Neural progenitor cell (in vitro differentiated cells): ENCODE measurements at regions not wholly inside any gene's neighbourhood (a gene's known extent, or its start where the extent isn't known, plus 50 kb on each side); places are given as distances from the start of the nearest gene placed in this dataset.

ENCODE experiments used
- DNase-seq: peaks from one replicate; pipeline ENCODE4 v3.0.0-alpha.2; 2016; ENCODE audit warnings: low spot score
- H2AFZ ChIP-seq: fragments of 200-600 bp; sonication (generic); replicated peaks from 2 replicates; pipeline ENCODE4 v1.6.1; 2016; ENCODE audit warnings: antibody characterized with exemption
- H3F3A ChIP-seq: fragments of 200-600 bp; sonication (generic); 2 replicates; pipeline ENCODE4 v1.6.1; 2016; ENCODE audit warnings: antibody characterized with exemption, low read depth
- H3K27ac ChIP-seq: fragments of 200-600 bp; sonication (generic); 2 replicates; pipeline ENCODE4 v1.5.1; 2016; ENCODE audit warnings: mild to moderate bottlenecking
- H3K27me3 ChIP-seq: fragments of 200-600 bp; sonication (generic); 2 replicates; pipeline ENCODE4 v1.6.1; 2016; ENCODE audit warnings: mild to moderate bottlenecking, moderate library complexity
- H3K36me3 ChIP-seq: fragments of 200-600 bp; sonication (generic); 2 replicates; pipeline ENCODE4 v1.5.1; 2016
- H3K4me1 ChIP-seq: fragments of 200-600 bp; sonication (generic); 2 replicates; pipeline ENCODE4 v1.6.1; 2016; ENCODE audit warnings: mixed run types
- H3K4me2 ChIP-seq: fragments of 200-600 bp; sonication (generic); 2 replicates; pipeline ENCODE4 v1.6.1; 2016
- H3K4me3 ChIP-seq: fragments of 200-600 bp; sonication (generic); 2 replicates; pipeline ENCODE4 v1.5.1; 2016
- H3K79me2 ChIP-seq: fragments of 200-600 bp; sonication (generic); 2 replicates; pipeline ENCODE4 v1.6.1; 2016; ENCODE audit warnings: low read depth
- H3K9ac ChIP-seq: fragments of 200-600 bp; sonication (generic); 2 replicates; pipeline ENCODE4 v1.6.1; 2016
- H3K9me3 ChIP-seq: fragments of 200-600 bp; sonication (generic); 2 replicates; pipeline ENCODE4 v1.5.1; 2016; ENCODE audit warnings: low read depth
- H4K20me1 ChIP-seq: fragments of 200-600 bp; sonication (generic); 2 replicates; pipeline ENCODE4 v1.6.1; 2016; ENCODE audit warnings: low read depth
- H3K27ac Mint-ChIP-seq: 3 replicates; pipeline ENCODE4 v1.8.0; 2021; ENCODE audit warnings: mixed read lengths
- H3K27me3 Mint-ChIP-seq: 2 replicates; pipeline ENCODE4 v1.8.0; 2022; ENCODE audit warnings: low read depth, mild to moderate bottlenecking, inconsistent platforms, moderate library complexity, mixed read lengths; ENCODE audit not compliant: insufficient read depth
- H3K36me3 Mint-ChIP-seq: 3 replicates; pipeline ENCODE4 v1.8.0; 2021; ENCODE audit warnings: mixed read lengths
- H3K4me1 Mint-ChIP-seq: 3 replicates; pipeline ENCODE4 v1.8.0; 2021; ENCODE audit warnings: mixed read lengths
- H3K4me3 Mint-ChIP-seq: 3 replicates; pipeline ENCODE4 v1.8.0; 2021; ENCODE audit warnings: mild to moderate bottlenecking, moderate library complexity, mixed read lengths
- H3K9me3 Mint-ChIP-seq: 3 replicates; pipeline ENCODE4 v1.8.0; 2020; ENCODE audit warnings: mixed read lengths
- EZH2 ChIP-seq: fragments of 200-600 bp; sonication (generic); IDR thresholded peaks from 2 replicates; pipeline ENCODE4 v1.6.1; 2017; ENCODE audit warnings: antibody characterized with exemption, mild to moderate bottlenecking, moderate library complexity
- EZH2phosphoT487 ChIP-seq: fragments of 200-600 bp; sonication (generic); IDR thresholded peaks from 2 replicates; pipeline ENCODE4 v1.6.1; 2017; ENCODE audit warnings: antibody characterized with exemption
- TF ChIP-seq, protein P1 (sequence below): fragments of 200-600 bp; sonication (generic); IDR thresholded peaks from 2 replicates; pipeline ENCODE4 v1.5.1; 2017; ENCODE audit warnings: antibody characterized with exemption, mild to moderate bottlenecking

DNA sequence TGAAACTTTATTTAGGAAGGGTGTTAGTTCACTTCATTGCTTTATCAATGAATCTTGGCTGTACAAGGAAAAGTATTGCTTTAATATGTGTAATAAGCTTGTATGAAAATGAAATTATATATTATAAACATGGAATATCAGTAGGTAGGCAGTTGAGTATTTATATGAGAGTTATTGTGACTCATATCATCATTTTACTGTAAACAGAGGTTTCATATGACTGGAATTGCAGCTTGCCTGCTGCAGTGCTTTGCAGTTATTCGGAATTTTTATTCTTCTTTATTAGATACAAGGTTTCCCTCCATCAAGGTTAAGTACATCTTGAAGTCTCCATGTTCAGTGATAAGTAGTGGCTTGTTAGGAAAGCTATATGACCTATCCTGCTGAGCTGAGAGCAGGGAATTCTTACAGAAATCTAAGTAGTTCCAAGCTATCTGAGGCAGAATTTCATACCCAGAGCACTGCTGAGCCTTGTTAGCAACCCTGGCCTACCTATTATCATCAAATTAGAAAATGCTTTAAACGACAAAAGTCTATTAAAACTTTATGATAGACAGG lies 111.2 kb downstream of the MGST1 start:
- no peak overlapping the region for H3K27ac Mint-ChIP-seq
- H3K4me2 ChIP-seq = no peak overlapping the region
- no peaks in the 10 kb centered on the region for H3K9me3 ChIP-seq
- H3K36me3 Mint-ChIP-seq = no peaks in the 10 kb centered on the region
- H3K4me1 Mint-ChIP-seq = no peaks in the 10 kb centered on the region
- no peaks in the 10 kb centered on the region for H3K27me3 Mint-ChIP-seq
- H3K27ac ChIP-seq = no peak overlapping the region
- DNase-seq = no peak
- H3K9ac ChIP-seq = no peak overlapping the region
- no peak overlapping the region for H3K4me3 Mint-ChIP-seq
- H3K79me2 ChIP-seq = no peaks in the 10 kb centered on the region
- no peaks in the 10 kb centered on the region for H3K4me1 ChIP-seq
- no peak overlapping the region for H2AFZ ChIP-seq
- H3K27me3 ChIP-seq = no peaks in the 10 kb centered on the region
- TF ChIP-seq EZH2phosphoT487 = no peak
- TF ChIP-seq, protein P1, sequence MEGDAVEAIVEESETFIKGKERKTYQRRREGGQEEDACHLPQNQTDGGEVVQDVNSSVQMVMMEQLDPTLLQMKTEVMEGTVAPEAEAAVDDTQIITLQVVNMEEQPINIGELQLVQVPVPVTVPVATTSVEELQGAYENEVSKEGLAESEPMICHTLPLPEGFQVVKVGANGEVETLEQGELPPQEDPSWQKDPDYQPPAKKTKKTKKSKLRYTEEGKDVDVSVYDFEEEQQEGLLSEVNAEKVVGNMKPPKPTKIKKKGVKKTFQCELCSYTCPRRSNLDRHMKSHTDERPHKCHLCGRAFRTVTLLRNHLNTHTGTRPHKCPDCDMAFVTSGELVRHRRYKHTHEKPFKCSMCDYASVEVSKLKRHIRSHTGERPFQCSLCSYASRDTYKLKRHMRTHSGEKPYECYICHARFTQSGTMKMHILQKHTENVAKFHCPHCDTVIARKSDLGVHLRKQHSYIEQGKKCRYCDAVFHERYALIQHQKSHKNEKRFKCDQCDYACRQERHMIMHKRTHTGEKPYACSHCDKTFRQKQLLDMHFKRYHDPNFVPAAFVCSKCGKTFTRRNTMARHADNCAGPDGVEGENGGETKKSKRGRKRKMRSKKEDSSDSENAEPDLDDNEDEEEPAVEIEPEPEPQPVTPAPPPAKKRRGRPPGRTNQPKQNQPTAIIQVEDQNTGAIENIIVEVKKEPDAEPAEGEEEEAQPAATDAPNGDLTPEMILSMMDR = no peak
- no peak for TF ChIP-seq EZH2
- H3K36me3 ChIP-seq = no peaks in the 10 kb centered on the region
- H3K9me3 Mint-ChIP-seq = no peaks in the 10 kb centered on the region
- H4K20me1 ChIP-seq = no peaks in the 10 kb centered on the region
- no peaks in the 10 kb centered on the region for H3F3A ChIP-seq
- H3K4me3 ChIP-seq = no peak overlapping the region

DNA sequence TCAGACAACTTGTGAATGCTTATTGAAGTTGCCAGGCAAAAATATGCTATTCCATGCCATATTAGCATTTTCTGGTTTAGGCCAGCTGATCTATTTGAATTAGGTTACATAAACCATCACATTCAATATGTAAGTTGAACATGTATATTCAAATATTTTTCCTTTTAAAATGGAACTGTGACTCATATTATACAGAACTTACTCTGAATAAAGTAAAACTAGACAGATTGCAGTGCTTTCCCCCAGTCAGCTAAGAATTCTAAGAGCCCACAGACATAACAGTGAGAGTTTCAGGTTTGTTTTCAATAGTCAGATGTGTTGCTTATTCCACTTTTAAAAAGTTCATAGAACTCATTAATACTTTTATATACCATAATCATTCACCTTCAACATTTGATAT lies 119.8 kb downstream of the MGST1 start:
- no peaks in the 10 kb centered on the region for H4K20me1 ChIP-seq
- H3K79me2 ChIP-seq = no peaks in the 10 kb centered on the region
- Mint-ChIP-seq H3K27ac (no peak overlapping the region), H3K27me3 (no peaks in the 10 kb centered on the region), H3K9me3 (no peaks in the 10 kb centered on the region), H3K4me3 (no peak overlapping the region), H3K36me3 (no peaks in the 10 kb centered on the region), H3K4me1 (no peaks in the 10 kb centered on the region)
- H3K36me3 ChIP-seq = no peaks in the 10 kb centered on the region
- H3K4me2 ChIP-seq = no peak overlapping the region
- no peak overlapping the region for H3K9ac ChIP-seq
- H2AFZ ChIP-seq = no peak overlapping the region
- no peak for TF ChIP-seq EZH2phosphoT487
- TF ChIP-seq, protein P1 = no peak
- TF ChIP-seq EZH2 = no peak
- H3K4me3 ChIP-seq = no peak overlapping the region
- no peaks in the 10 kb centered on the region for H3F3A ChIP-seq
- no peak overlapping the region for H3K27ac ChIP-seq
- no peaks in the 10 kb centered on the region for H3K4me1 ChIP-seq
- DNase-seq = no peak
- no peaks in the 10 kb centered on the region for H3K9me3 ChIP-seq
- no peaks in the 10 kb centered on the region for H3K27me3 ChIP-seq

DNA sequence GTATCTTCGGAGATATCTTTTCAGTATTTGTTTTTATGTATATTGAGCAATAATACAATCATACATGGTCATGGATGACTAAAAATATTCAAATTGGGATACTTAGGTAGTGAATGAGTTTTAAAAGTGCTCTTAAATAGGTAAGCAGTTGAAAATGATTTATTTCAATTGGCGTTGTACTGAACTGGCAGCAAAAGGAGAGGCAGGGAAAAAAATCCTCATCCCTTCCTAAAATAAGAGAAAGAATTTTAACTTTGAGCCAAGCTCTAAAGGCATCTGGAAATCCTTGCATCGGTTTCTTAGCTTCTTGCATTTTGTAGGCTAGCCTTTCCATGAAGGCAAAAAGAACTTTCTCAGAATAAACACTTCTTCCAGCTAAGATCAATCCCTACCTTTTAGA lies 125.2 kb downstream of the MGST1 start:
- Histone ChIP-seq H3K27ac (no peak overlapping the region), H3K27me3 (no peaks in the 10 kb centered on the region), H3F3A (no peaks in the 10 kb centered on the region), H3K4me1 (peaks cover 7% of the 10 kb centered on the region), H3K4me2 (no peak overlapping the region), H3K9ac (no peak overlapping the region), H3K79me2 (no peaks in the 10 kb centered on the region), H4K20me1 (no peaks in the 10 kb centered on the region), H3K36me3 (no peaks in the 10 kb centered on the region), H3K4me3 (no peak overlapping the region), H2AFZ (no peak overlapping the region), H3K9me3 (no peaks in the 10 kb centered on the region)
- no peaks in the 10 kb centered on the region for H3K9me3 Mint-ChIP-seq
- no peaks in the 10 kb centered on the region for H3K27me3 Mint-ChIP-seq
- H3K4me3 Mint-ChIP-seq = no peak overlapping the region
- no peaks in the 10 kb centered on the region for H3K36me3 Mint-ChIP-seq
- TF ChIP-seq, protein P1 = no peak
- TF ChIP-seq EZH2phosphoT487 = no peak
- TF ChIP-seq EZH2 = no peak
- no peaks in the 10 kb centered on the region for H3K4me1 Mint-ChIP-seq
- H3K27ac Mint-ChIP-seq = no peak overlapping the region
- DNase-seq = no peak
